ENCODE measurements at regions not wholly inside any gene's neighbourhood (a gene's known extent, or its start where the extent isn't known, plus 50 kb on each side); places are given as distances from the start of the nearest gene placed in this dataset.

- TF ChIP-seq GFI1B (tag by site-specific recombination; IDR thresholded peaks at IDR 0.05) (no peak), CTCF (tag by site-specific recombination; IDR thresholded peaks at IDR 0.05) (no peak), ZNF473 (tag by site-specific recombination; IDR thresholded peaks at IDR 0.05) (no peak), OVOL3 (tag by site-specific recombination; IDR thresholded peaks at IDR 0.05) (no peak), YY1 (tag by site-specific recombination; IDR thresholded peaks at IDR 0.05) (no peak), ZNF174 (tag by site-specific recombination; IDR thresholded peaks at IDR 0.05) (no peak), ZNF146 (tag by site-specific recombination; IDR thresholded peaks at IDR 0.05) (no peak), ZNF155 (tag by site-specific recombination; IDR thresholded peaks at IDR 0.05) (no peak), REST (tag by site-specific recombination; IDR thresholded peaks at IDR 0.05) (no peak), ZBTB11 (tag by site-specific recombination; conservative IDR thresholded peaks at IDR 0.05; ENCODE audit: low read depth) (no peak), ZBTB17 (tag by site-specific recombination; IDR thresholded peaks at IDR 0.05) (no peak)
- TF ChIP-seq, protein P1, sequence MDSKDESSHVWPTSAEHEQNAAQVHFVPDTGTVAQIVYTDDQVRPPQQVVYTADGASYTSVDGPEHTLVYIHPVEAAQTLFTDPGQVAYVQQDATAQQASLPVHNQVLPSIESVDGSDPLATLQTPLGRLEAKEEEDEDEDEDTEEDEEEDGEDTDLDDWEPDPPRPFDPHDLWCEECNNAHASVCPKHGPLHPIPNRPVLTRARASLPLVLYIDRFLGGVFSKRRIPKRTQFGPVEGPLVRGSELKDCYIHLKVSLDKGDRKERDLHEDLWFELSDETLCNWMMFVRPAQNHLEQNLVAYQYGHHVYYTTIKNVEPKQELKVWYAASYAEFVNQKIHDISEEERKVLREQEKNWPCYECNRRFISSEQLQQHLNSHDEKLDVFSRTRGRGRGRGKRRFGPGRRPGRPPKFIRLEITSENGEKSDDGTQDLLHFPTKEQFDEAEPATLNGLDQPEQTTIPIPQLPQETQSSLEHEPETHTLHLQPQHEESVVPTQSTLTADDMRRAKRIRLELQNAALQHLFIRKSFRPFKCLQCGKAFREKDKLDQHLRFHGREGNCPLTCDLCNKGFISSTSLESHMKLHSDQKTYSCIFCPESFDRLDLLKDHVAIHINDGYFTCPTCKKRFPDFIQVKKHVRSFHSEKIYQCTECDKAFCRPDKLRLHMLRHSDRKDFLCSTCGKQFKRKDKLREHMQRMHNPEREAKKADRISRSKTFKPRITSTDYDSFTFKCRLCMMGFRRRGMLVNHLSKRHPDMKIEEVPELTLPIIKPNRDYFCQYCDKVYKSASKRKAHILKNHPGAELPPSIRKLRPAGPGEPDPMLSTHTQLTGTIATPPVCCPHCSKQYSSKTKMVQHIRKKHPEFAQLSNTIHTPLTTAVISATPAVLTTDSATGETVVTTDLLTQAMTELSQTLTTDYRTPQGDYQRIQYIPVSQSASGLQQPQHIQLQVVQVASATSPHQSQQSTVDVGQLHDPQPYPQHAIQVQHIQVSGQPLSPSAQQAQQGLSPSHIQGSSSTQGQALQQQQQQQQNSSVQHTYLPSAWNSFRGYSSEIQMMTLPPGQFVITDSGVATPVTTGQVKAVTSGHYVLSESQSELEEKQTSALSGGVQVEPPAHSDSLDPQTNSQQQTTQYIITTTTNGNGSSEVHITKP (tag by site-specific recombination; IDR thresholded peaks at IDR 0.05) = no peak
- TF ChIP-seq, protein P2, sequence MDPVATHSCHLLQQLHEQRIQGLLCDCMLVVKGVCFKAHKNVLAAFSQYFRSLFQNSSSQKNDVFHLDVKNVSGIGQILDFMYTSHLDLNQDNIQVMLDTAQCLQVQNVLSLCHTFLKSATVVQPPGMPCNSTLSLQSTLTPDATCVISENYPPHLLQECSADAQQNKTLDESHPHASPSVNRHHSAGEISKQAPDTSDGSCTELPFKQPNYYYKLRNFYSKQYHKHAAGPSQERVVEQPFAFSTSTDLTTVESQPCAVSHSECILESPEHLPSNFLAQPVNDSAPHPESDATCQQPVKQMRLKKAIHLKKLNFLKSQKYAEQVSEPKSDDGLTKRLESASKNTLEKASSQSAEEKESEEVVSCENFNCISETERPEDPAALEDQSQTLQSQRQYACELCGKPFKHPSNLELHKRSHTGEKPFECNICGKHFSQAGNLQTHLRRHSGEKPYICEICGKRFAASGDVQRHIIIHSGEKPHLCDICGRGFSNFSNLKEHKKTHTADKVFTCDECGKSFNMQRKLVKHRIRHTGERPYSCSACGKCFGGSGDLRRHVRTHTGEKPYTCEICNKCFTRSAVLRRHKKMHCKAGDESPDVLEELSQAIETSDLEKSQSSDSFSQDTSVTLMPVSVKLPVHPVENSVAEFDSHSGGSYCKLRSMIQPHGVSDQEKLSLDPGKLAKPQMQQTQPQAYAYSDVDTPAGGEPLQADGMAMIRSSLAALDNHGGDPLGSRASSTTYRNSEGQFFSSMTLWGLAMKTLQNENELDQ (tag by site-specific recombination; IDR thresholded peaks at IDR 0.05; ENCODE audit: low read depth) = no peak
Observed at GRCh38 chr11:103849366-103849765, 187.1 kb upstream of the DDI1 start.

Measured in HEK293 (cell line).